SW 1271 (cell line): ENCODE measurements at regions not wholly inside any gene's neighbourhood (a gene's known extent, or its start where the extent isn't known, plus 50 kb on each side); places are given as distances from the start of the nearest gene placed in this dataset.

Experiments used
- DNase-seq, 2 experiments: peaks; one replicate each; lab custom pipeline; 2025; lab: John Stamatoyannopoulos, UW

DNA sequence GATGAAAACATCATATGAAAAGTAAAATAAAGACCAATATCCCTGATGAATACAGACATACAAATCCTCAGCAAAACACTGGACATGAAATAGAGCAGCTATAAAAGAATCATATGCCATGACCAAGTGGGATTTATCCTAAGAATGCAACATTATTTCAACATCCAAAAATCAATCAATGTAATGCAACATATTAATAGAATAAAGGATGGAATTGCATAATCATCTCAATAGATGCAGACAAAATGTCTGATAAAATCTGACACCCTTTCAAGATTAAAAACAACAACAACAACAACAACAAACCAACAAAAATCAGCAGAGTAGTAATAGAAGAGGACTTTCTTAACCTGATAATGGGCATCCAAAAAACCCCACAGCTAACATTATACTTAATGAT is 63.8 kb upstream of the IL1R1 start:
- DNase-seq, result no peak

DNA sequence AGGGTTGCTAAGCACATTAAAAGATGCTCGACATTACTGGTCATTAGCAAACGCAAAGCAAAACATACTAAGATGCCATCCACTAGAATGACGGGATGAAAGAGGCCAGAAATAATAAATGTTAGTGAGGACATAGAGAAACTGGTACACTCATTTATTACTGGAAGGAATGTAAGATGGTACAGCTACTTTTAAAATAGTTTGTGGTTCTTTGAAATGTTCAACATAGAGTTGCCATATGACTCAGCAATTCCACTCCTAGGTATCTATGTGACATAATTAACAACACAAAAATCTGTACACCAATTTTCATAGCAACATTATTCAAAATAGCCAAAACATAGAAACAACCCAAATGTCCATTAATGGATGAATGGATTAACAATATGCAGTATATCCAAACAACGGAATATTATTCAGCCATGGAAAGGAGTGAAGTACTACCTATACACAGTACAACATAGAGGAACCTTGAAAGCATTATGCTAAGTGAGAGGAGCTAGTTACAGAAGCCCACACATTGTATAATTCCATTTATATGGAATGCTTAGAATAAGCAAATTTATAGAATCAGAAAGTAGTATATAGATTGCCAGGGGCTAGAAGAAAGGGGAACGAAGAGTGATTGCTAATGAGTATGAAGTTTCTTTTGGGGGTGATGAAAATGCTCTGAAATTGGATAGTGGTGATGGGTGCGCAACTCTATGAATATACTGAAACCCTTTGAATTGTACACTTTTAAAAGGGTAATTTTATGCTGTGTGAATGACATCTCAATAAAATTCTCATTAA is 61.9 kb upstream of the IL1R1 start:
- DNase-seq, result no peak

DNA sequence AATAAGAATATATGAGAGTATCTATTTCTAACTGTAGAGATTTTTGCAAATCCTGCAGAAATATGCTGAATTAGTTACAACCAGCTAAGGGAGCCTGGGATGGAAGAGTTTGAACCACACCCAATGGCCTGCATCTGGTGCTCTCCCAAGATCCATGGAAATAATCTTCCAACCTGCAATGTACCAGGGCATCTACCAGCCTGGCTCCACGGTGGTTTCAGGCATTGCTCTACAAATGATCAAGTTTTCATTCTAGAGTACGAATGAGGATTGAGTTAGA is 61.4 kb upstream of the IL1R1 start:
- no peak for DNase-seq

DNA sequence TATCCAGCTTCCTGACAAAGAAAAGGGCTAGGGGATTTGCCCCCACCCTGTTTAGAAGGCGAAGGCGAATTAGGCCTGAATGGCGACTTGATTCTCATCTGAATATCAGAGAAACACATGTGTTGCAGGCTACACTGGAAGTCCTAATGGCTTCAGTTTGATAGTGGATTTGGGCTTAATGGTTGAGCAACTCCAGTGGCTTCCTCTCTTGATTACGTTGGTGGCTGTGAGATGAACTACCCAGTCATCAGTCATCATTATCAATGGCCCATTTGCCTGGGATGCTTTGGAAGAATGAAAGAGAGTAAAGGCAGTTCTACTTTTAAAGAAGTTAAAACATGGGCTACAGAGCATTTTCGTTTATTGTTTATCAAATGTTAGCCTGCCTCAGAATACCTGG is 60.9 kb upstream of the IL1R1 start:
- no peak for DNase-seq

DNA sequence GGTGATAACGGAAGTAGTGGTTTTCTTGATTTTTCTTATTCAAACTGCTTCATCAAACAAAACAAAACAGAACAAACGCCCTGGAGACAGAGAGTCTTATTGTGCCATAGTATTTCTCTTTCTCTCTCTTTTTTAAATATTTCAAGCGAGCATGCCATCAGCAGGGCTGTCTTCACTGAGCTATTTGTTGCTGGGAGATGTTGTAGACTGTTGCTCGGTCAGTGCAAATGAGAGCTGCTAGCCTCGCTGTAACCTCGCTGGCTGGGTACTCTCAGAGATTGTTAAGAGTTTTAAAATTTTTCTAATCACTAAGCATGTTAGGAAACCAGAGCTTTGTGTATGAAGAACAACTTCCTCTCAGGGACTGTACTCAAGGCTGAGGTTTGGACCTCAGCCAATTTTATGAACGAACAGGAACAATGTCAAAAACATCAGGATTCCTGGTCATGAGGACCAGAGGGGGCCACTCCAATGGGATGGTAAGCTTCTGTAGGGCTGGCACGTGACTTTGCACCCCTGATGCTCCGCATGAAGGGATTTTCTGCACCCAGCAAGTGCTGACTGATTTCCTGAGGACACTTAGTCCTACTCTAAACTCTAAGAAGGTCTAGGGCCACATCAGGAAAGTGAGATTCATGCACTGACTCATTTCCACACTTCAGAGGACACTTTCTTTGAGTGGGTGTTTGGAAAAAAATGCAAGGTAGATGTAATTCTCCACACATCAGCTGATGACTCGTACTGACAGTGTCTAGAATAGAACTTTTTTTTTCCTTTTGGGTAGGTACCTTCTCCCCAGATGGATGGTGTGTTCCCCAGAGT is 59.8 kb upstream of the IL1R1 start:
- DNase-seq, result peak in 1 of 2 experiments; percentile 15

DNA sequence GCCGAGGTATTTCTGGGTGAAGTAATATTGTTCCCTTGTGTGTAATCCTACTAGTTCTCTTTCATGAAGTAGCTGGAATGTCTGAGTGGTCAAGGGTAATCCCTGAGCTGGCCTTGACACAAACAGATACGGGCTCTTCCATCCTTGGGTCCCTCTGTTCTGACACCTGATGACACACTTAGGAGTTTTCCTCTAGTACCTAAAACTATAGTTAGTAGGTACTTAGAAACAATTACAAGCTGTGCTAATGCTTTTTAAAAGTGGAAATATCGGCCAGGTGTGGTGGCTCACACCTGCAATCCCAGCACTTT is 59.2 kb upstream of the IL1R1 start:
- no peak for DNase-seq

DNA sequence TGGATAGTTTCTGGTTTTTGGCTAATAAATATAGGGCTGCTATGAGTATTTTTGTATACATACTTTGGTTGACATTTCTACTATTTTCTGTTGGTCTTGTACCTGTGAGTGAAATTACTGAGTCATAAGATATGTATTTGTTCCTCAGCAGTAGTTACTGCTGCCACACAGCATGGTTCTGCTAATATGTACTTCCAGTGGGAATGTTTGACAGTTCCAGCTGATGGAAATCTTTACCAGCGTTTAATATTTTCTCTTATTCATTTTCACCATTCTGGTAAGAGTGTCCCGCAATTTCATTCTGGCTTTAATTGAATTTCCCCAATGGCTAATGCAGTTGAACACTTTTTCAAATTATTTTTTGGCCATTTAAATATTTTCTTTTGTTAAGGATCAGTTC is 57.9 kb upstream of the IL1R1 start:
- DNase-seq, result no peak

DNA sequence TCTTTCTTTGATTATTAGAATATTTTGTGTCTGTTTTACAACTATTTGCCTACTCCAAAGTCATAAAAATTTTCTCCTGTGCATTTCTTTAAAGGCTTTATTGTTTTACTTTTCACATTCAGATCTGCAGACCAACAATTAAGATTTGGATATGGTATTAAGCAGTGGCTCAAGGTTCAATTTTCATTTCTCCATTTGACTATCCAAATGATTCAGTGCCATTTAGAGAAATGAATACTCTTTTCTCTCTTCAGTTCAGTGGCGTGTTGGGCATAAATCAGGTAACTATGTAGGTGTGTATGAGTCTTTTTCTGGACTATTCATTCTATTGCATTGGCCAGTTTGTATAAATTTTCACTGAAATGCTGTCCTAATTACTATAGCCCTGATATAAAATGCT is 57.3 kb upstream of the IL1R1 start:
- no peak for DNase-seq

DNA sequence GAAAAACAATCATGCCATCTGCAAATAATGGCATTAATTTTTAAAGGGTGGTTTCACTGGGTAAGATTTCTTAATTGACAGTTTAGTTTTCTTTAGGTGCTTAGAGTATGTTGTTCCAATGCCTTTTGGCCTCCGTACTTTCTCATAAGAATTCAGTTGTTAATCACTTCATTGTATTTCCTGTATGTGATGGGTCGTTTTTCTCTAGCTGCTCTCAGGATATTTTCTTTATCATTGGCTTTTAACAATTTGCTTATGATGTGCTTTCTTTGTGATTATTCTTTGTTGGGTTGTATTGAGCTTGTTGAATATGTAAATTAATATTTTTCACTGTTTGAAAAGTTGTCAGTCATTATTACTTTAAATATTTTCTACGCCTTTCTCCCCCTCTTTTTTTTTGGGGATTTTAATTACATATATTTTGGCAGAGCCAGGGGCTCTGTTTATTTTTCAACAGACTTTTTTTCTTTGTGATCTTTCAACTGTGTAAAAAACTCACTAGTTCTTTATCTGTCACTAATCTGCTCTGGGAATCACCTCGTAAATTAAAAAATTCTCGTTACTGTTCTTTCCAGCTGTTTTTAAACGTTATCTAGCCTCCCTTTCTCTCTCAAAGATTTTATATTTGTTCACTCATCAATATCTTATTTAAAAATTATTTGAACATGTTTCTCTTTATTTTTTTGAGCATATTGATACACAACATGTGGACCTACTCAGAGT is 56.2 kb upstream of the IL1R1 start:
- no peak for DNase-seq

DNA sequence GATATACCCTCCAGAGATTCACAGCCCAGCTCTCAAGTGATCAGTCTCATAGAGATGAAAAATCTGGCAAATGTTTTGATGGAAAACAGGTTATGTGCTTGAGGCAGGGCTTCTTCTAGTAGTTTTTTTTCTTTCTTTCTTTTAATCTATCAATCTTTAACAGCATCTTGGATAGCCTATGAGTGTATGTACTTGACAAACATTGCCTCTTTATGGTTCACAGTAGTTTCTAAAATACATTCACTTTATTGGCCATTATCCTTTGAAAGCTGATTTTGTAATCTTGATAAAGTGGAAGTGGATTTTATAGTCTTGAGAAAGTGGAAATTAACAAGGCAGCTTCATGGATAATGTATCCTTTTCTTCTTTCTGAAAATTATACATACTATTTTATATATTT is 51.4 kb upstream of the IL1R1 start:
- no peak for DNase-seq

DNA sequence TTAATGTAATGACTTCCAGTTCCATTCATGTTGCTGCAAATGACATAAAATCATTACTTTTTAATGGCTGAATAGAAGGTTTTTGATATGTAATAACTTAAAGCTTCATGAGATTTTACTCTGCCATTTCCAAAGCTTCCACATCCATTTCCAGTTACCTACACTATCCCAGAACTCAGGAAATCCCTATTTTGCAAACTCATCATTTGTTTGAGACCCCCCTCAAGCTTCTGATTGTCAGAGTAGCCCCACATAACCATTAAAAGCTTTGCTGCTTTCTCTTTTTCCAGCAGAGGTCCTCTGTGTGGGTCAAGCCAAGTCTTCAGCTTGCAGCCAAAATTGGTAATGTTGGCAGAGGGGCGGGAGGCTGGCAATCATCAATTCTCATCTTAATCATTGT is 50.6 kb upstream of the IL1R1 start:
- DNase-seq, result no peak

DNA sequence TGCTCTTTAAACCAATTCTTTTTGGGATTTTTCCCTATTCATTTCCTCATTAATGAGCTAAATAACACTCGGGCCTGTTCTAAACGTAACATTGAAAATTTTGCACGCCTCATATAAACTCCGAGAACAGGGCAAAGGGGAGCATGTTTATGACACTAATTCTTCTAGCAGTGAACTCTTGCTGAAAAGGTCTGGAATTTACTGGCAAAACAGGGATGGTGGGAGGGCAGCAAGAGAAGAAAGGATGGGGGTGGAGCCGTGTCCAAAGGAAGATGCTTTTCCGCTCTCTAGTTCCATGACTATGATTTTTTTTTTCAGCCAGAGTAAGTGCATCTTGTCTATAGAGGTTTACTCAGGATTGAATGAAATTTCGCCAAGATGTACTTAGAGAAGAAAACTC is 50.0 kb upstream of the IL1R1 start:
- DNase-seq, result no peak
